H1 (cell line): ENCODE measurements at regions not wholly inside any gene's neighbourhood (a gene's known extent, or its start where the extent isn't known, plus 50 kb on each side); places are given as distances from the start of the nearest gene placed in this dataset.

Source experiments
- CTCF ChIA-PET: fragments of 300-600 bp; sonication (Branson Sonifier 250); formaldehyde crosslinking; loops from one replicate; lab custom pipeline; 2021; ENCODE audit not compliant: partially characterized antibody; lab: Charles Lee
- POLR2A ChIA-PET: fragments of 300-600 bp; sonication (Branson Sonifier 250); formaldehyde crosslinking; loops from one replicate; lab custom pipeline; 2021; ENCODE audit warnings: inconsistent platforms; ENCODE audit not compliant: partially characterized antibody; lab: Charles Lee
- DNase-seq, 2 experiments: peaks; one replicate each; pipeline versions ENCODE4 v3.0.0 to v3.0.0-alpha.2; 2010 to 2022; ENCODE audit warnings: low spot score in 2 of 2, low read depth in 1 of 2, mixed read lengths in 1 of 2
- FAIRE-seq: peaks from 2 replicates; lab custom pipeline; 2011; peaks lifted over from hg19 to GRCh38; lab: Jason Lieb, UNC
- H2AFZ ChIP-seq: 2 replicates; pipeline ENCODE4 v1.8.1; 2012; ENCODE audit warnings: low read length, inconsistent platforms
- H2AK5ac ChIP-seq: 2 replicates; pipeline ENCODE4 v1.6.1; 2013; ENCODE audit warnings: low read depth, low read length
- H2BK120ac ChIP-seq: replicated peaks from 2 replicates; pipeline ENCODE3; 2013; ENCODE audit warnings: low read depth, low read length, inconsistent platforms
- H2BK12ac ChIP-seq: 2 replicates; pipeline ENCODE4 v1.6.1; 2013; ENCODE audit warnings: low read depth, low read length
- H2BK15ac ChIP-seq: 2 replicates; pipeline ENCODE4 v1.6.1; 2013; ENCODE audit warnings: low read length
- H2BK20ac ChIP-seq: 2 replicates; pipeline ENCODE4 v1.6.1; 2013; ENCODE audit warnings: low read length
- H2BK5ac ChIP-seq: 2 replicates; pipeline ENCODE4 v1.6.1; 2013; ENCODE audit warnings: low read depth, low read length
- H3K14ac ChIP-seq: 2 replicates; pipeline ENCODE4 v1.6.1; 2013; ENCODE audit warnings: inconsistent platforms; ENCODE audit not compliant: insufficient read length
- H3K18ac ChIP-seq: 2 replicates; pipeline ENCODE4 v1.6.1; 2013; ENCODE audit warnings: low read length; ENCODE audit errors: extremely low read depth
- H3K23ac ChIP-seq: 2 replicates; pipeline ENCODE4 v1.6.1; 2013; ENCODE audit warnings: inconsistent platforms; ENCODE audit not compliant: insufficient read length
- H3K23me2 ChIP-seq: 2 replicates; pipeline ENCODE4 v1.6.1; 2013; ENCODE audit warnings: low read depth, low read length
- H3K27ac ChIP-seq: 2 replicates; pipeline ENCODE4 v1.6.1; 2011; ENCODE audit warnings: low read depth, low read length, inconsistent platforms
- H3K27me3 ChIP-seq, 4 experiments: replicated peaks in 1 of 4; 1 replicate in 1 of 4; 2 replicates in 3 of 4; pipeline versions ENCODE4 v1.6.1 to v1.8.1; 2011 to 2013; ENCODE audit warnings: low read length in 3 of 4, mild to moderate bottlenecking in 3 of 4, inconsistent platforms in 2 of 4, mixed read lengths in 2 of 4, moderate library complexity in 1 of 4; ENCODE audit not compliant: control insufficient read depth in 3 of 4, insufficient read depth in 3 of 4; ENCODE audit errors: extremely low read depth in 1 of 4
- H3K36me3 ChIP-seq, 4 experiments: 2 replicates each; pipeline versions ENCODE4 v1.6.1 to v1.8.1; 2011 to 2013; ENCODE audit warnings: mild to moderate bottlenecking in 4 of 4, low read length in 3 of 4, moderate library complexity in 2 of 4, control low read depth in 1 of 4, inconsistent platforms in 1 of 4; ENCODE audit not compliant: insufficient read depth in 4 of 4, control insufficient read depth in 2 of 4
- H3K4ac ChIP-seq: replicated peaks from 2 replicates; pipeline ENCODE3; 2013; ENCODE audit warnings: low read length, low read depth, mixed read lengths, inconsistent platforms; ENCODE audit not compliant: insufficient read length
- H3K4me1 ChIP-seq, 4 experiments: replicated peaks in 1 of 4; 1 replicate in 1 of 4; 2 replicates in 3 of 4; pipeline versions ENCODE4 v1.6.1 to v1.8.1; 2011 to 2013; ENCODE audit warnings: low read length in 3 of 4, inconsistent platforms in 2 of 4, mixed read lengths in 1 of 4; ENCODE audit not compliant: insufficient read depth in 4 of 4, control insufficient read depth in 3 of 4
- H3K4me2 ChIP-seq, 2 experiments: 2 replicates each; pipeline versions ENCODE4 v1.6.1 to v1.8.1; 2011 to 2013; ENCODE audit warnings: low read depth in 2 of 2, low read length in 2 of 2, control low read depth in 1 of 2, inconsistent platforms in 1 of 2, mild to moderate bottlenecking in 1 of 2; ENCODE audit not compliant: insufficient read depth in 1 of 2
- H3K4me3 ChIP-seq, 4 experiments: fragments of 200-600, 300-600 bp in 1 of 4; sonication (generic), shearing (Covaris generic), sonication (Bioruptor Twin) in 1 of 4; 2 replicates each; pipeline versions ENCODE4 v1.5.1 to v1.8.1; 2011 to 2016; ENCODE audit warnings: low read length in 4 of 4, low read depth in 3 of 4, control low read depth in 2 of 4, inconsistent platforms in 2 of 4, mild to moderate bottlenecking in 2 of 4, mixed read lengths in 1 of 4, moderate library complexity in 1 of 4; ENCODE audit not compliant: insufficient read depth in 2 of 4; ENCODE audit errors: extremely low read depth in 1 of 4
- H3K56ac ChIP-seq: replicated peaks from 2 replicates; pipeline ENCODE3; 2013; ENCODE audit warnings: low read depth, mild to moderate bottlenecking, mixed read lengths, low read length, inconsistent platforms; ENCODE audit not compliant: insufficient read length
- H3K79me1 ChIP-seq: 2 replicates; pipeline ENCODE4 v1.6.1; 2013; ENCODE audit warnings: low read depth, low read length, control low read depth
- H3K79me2 ChIP-seq, 2 experiments: 2 replicates each; pipeline versions ENCODE4 v1.6.1 to v1.8.1; 2012 to 2013; ENCODE audit warnings: low read length in 2 of 2, mild to moderate bottlenecking in 2 of 2, inconsistent platforms in 1 of 2; ENCODE audit not compliant: insufficient read depth in 2 of 2, control insufficient read depth in 1 of 2
- H3K9ac ChIP-seq, 4 experiments: replicated peaks in 1 of 4; 1 replicate in 1 of 4; 2 replicates in 3 of 4; pipeline versions ENCODE4 v1.6.1 to v1.8.1; 2011 to 2013; ENCODE audit warnings: low read depth in 3 of 4, low read length in 3 of 4, control low read depth in 2 of 4, mild to moderate bottlenecking in 2 of 4, moderate library complexity in 2 of 4, inconsistent platforms in 1 of 4; ENCODE audit errors: extremely low read depth in 1 of 4
- H3K9me3 ChIP-seq, 2 experiments: 2 replicates each; pipeline versions ENCODE4 v1.6.1 to v1.8.1; 2012 to 2013; ENCODE audit warnings: mild to moderate bottlenecking in 2 of 2, moderate library complexity in 2 of 2, control low read depth in 1 of 2, inconsistent platforms in 1 of 2, low read depth in 1 of 2, low read length in 1 of 2, mixed read lengths in 1 of 2; ENCODE audit not compliant: insufficient read depth in 2 of 2
- H4K20me1 ChIP-seq, 2 experiments: replicated peaks in 1 of 2; 2 replicates each; pipeline versions ENCODE3 to v1.8.1; 2011 to 2013; ENCODE audit warnings: inconsistent platforms in 2 of 2, low read length in 2 of 2, mild to moderate bottlenecking in 1 of 2; ENCODE audit not compliant: insufficient read depth in 2 of 2, control insufficient read depth in 1 of 2
- H4K5ac ChIP-seq: 2 replicates; pipeline ENCODE4 v1.6.1; 2013; ENCODE audit warnings: low read length, low read depth, mixed read lengths, inconsistent platforms; ENCODE audit not compliant: insufficient read length
- H4K8ac ChIP-seq: 2 replicates; pipeline ENCODE4 v1.8.0; 2013; ENCODE audit warnings: mild to moderate bottlenecking, moderate library complexity, low read length, inconsistent platforms; ENCODE audit not compliant: insufficient read depth; ENCODE audit errors: extremely low read depth
- H4K91ac ChIP-seq: replicated peaks from 2 replicates; pipeline ENCODE3; 2013; ENCODE audit warnings: low read length, mixed read lengths, inconsistent platforms; ENCODE audit not compliant: insufficient read length
- BCL11A ChIP-seq, 2 experiments: IDR thresholded peaks; one replicate each; pipeline ENCODE4 v1.6.1; 2011; ENCODE audit warnings: low read depth in 2 of 2, low read length in 2 of 2, mild to moderate bottlenecking in 2 of 2
- EGR1 ChIP-seq: IDR thresholded peaks from 2 replicates; pipeline ENCODE4 v1.6.1; 2011; ENCODE audit warnings: low read depth, low read length, borderline replicate concordance
- EZH2 ChIP-seq: fragments of 200-600 bp; sonication (generic); IDR thresholded peaks from 2 replicates; pipeline ENCODE4 v1.7.1; 2012; ENCODE audit warnings: low read depth, mild to moderate bottlenecking, moderate library complexity, low read length, inconsistent platforms; ENCODE audit not compliant: severe bottlenecking
- HDAC6 ChIP-seq: IDR thresholded peaks from one replicate; pipeline ENCODE4 v1.7.1; 2012; ENCODE audit warnings: low read depth, mild to moderate bottlenecking, inconsistent platforms, low read length, moderate library complexity
- JUN ChIP-seq: IDR thresholded peaks from 2 replicates; pipeline ENCODE4 v1.6.1; 2011; ENCODE audit warnings: low read depth, mild to moderate bottlenecking, improper control_type of control experiment, low read length
- KDM5A ChIP-seq: fragments of 200-600 bp; IDR thresholded peaks from 2 replicates; pipeline ENCODE4 v1.7.1; 2012; ENCODE audit warnings: mild to moderate bottlenecking, low read length, inconsistent platforms, mixed read lengths
- MAFK ChIP-seq: IDR thresholded peaks from 2 replicates; pipeline ENCODE4 v1.6.1; 2012; ENCODE audit warnings: low read depth, mild to moderate bottlenecking, improper control_type of control experiment, low read length
- POLR2A ChIP-seq, 2 experiments: IDR thresholded peaks; 1 replicate in 1 of 2; 2 replicates in 1 of 2; pipeline ENCODE4 v1.6.1; 2011; ENCODE audit warnings: low read depth in 2 of 2, low read length in 2 of 2, mild to moderate bottlenecking in 2 of 2; ENCODE audit errors: control extremely low read depth in 1 of 2
- POU5F1 ChIP-seq: IDR thresholded peaks from 2 replicates; pipeline ENCODE4 v1.6.1; 2011; ENCODE audit warnings: low read depth, mild to moderate bottlenecking, low read length, moderate library complexity
- RAD21 ChIP-seq, 2 experiments: IDR thresholded peaks in 1 of 2; conservative IDR thresholded peaks in 1 of 2; 2 replicates each; pipeline ENCODE4 v1.6.1; 2011; ENCODE audit warnings: low read depth in 2 of 2, low read length in 2 of 2, improper control_type of control experiment in 1 of 2, inconsistent platforms in 1 of 2, mild to moderate bottlenecking in 1 of 2, moderate library complexity in 1 of 2
- SAP30 ChIP-seq: fragments of 300-600 bp; sonication (generic); IDR thresholded peaks from 2 replicates; pipeline ENCODE4 v1.7.1; 2012; ENCODE audit warnings: low read length, moderate library complexity, mild to moderate bottlenecking, inconsistent platforms; ENCODE audit not compliant: insufficient read depth, insufficient replicate concordance
- SP1 ChIP-seq: IDR thresholded peaks from 2 replicates; pipeline ENCODE4 v1.6.1; 2011; ENCODE audit warnings: low read depth, low read length
- SP4 ChIP-seq: IDR thresholded peaks from 2 replicates; pipeline ENCODE4 v1.6.1; 2012; ENCODE audit warnings: low read length, inconsistent platforms
- TAF1 ChIP-seq: IDR thresholded peaks from 2 replicates; pipeline ENCODE4 v1.6.1; 2011; ENCODE audit warnings: mild to moderate bottlenecking, low read depth, low read length
- TBP ChIP-seq: IDR thresholded peaks from 2 replicates; pipeline ENCODE4 v1.6.1; 2011; ENCODE audit warnings: low read depth, low read length, improper control_type of control experiment
- TCF12 ChIP-seq: IDR thresholded peaks from 2 replicates; pipeline ENCODE4 v1.6.1; 2011; ENCODE audit warnings: low read depth, mild to moderate bottlenecking, low read length
- WGBS, 2 experiments: shearing (Covaris generic) in 1 of 2; methylation state at CpG; one replicate each; pipeline versions ENCODE4 v1.1.6 to v1.1.7; 2013 to 2015; ENCODE audit warnings: low lambda C conversion rate in 2 of 2, mixed read lengths in 2 of 2, inconsistent platforms in 1 of 2, low coverage in 1 of 2, missing lambda C conversion rate in 1 of 2; ENCODE audit not compliant: insufficient replicate concordance in 2 of 2, insufficient coverage in 1 of 2, insufficient read length in 1 of 2; ENCODE audit errors: extremely low coverage in 1 of 2, missing lambda C conversion rate in 1 of 2; 5-methylcytosine and 5-hydroxymethylcytosine counted together

DNA sequence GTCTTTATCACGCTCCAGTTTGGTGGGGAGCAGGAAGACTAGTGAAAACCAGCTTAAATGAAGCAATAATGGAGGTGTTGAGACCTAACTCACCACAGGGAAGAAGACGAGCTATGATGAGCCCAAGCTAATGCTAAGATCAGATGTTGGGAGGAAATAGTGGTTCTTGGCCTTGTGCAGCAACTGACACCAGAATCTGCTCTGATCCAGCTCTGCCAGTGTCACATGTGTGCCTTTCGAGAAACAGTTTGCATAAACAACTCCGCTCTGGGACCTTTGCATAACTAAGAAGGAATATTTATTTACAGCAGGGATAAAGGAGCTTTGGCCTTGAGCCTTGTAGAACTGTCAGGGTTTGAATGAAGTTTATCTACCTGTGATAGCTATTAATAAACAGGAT is 369.4 kb upstream of the CCDC196 start:
- Histone ChIP-seq H2AK5ac (no peak overlapping the region), H3K23me2 (no peaks in the 10 kb centered on the region), H4K8ac (no peak overlapping the region), H2BK20ac (no peak overlapping the region), H3K23ac (no peak overlapping the region), H3K4me2 (no peak overlapping the region), H3K79me1 (no peaks in the 10 kb centered on the region), H3K27me3 (no peaks in the 10 kb centered on the region), H2BK15ac (no peak overlapping the region), H3K36me3 (no peaks in the 10 kb centered on the region), H2BK12ac (peak overlapping the region; percentile 0; the same call in 1 of the 2 replicates), H3K56ac (no peak overlapping the region), H3K4me1 (peaks cover 0 to 10% (median 5%) of the 10 kb centered on the region in 4 experiments; a peak in 3 of 7 replicates), H3K27ac (no peak overlapping the region), H4K20me1 (no peaks in the 10 kb centered on the region), H3K18ac (no peak overlapping the region), H3K4me3 (no peak overlapping the region), H3K9ac (no peak overlapping the region), H3K14ac (no peak overlapping the region), H4K5ac (no peak overlapping the region), H3K9me3 (no peaks in the 10 kb centered on the region), H2BK5ac (no peak overlapping the region), H3K4ac (no peak overlapping the region), H2AFZ (no peak overlapping the region), H2BK120ac (no peak overlapping the region), H4K91ac (no peak overlapping the region), H3K79me2 (no peaks in the 10 kb centered on the region)
- DNase-seq (no peak), FAIRE-seq (no peak)
- CTCF ChIA-PET, result interaction anchor here (0.5 to 0.6 kb wide), 2 partner anchors 93 to 902 kb away, joined by 3 read pairs; no protein-coding TSS in a partner anchor
- 84% methylated on average over 4 of the region's 4 CpGs; no CpG with 5 or more reads in 1 of the 2 experiments for WGBS, 2 experiments
- POLR2A ChIA-PET, result no interaction called here
- TF ChIP-seq SP4 (no peak), POU5F1 (no peak), EGR1 (no peak), KDM5A (no peak), SP1 (no peak), POLR2A (IDR thresholded peaks at IDR 0.05; ENCODE audit: control extremely low read depth in 1 of 2, low read depth in 2 of 2, low read length in 2 of 2) (no peak), SAP30 (no peak), EZH2 (no peak), TBP (no peak), TCF12 (no peak), MAFK (no peak), HDAC6 (no peak), JUN (no peak), TAF1 (no peak), RAD21 (IDR thresholded peaks at IDR 0.05 in 1 of 2, conservative IDR thresholded peaks at IDR 0.05 in 1 of 2; ENCODE audit: low read depth in 2 of 2, low read length in 2 of 2) (no peak), BCL11A (IDR thresholded peaks at IDR 0.05; ENCODE audit: low read depth in 2 of 2, low read length in 2 of 2) (no peak)
